Spleen (tissue), 11 donors: ENCODE measurements at regions not wholly inside any gene's neighbourhood (a gene's known extent, or its start where the extent isn't known, plus 50 kb on each side); places are given as distances from the start of the nearest gene placed in this dataset.
A peak's percentile ranks its signal among the peaks of the same experiment; 100 is the strongest.

Experiments
- DNase-seq: peaks from one replicate; pipeline ENCODE4 v3.0.0-alpha.2; 2020
- H3K27ac ChIP-seq, 8 donors: fragments of 200-600 bp; sonication (generic) in 7 of 8; 1 replicate in 4 of 8; 2 replicates in 4 of 8; pipeline versions ENCODE4 v1.5.0 to v1.8.0; 2016 to 2021; ENCODE audit warnings: inconsistent platforms in 4 of 8, mild to moderate bottlenecking in 4 of 8, moderate library complexity in 1 of 8
- H3K27me3 ChIP-seq, 7 donors: fragments of 200-600 bp; sonication (generic) in 6 of 7; replicated peaks in 1 of 7; 1 replicate in 4 of 7; 2 replicates in 3 of 7; pipeline versions ENCODE4 v1.5.0 to v1.8.0; 2016 to 2021; ENCODE audit warnings: inconsistent platforms in 3 of 7, mild to moderate bottlenecking in 1 of 7
- H3K36me3 ChIP-seq, 6 donors: fragments of 200-600 bp; sonication (generic) in 5 of 6; 1 replicate in 4 of 6; 2 replicates in 2 of 6; pipeline versions ENCODE4 v1.5.0 to v1.8.0; 2016 to 2021; ENCODE audit warnings: inconsistent platforms in 2 of 6
- H3K4me1 ChIP-seq, 6 donors: fragments of 200-600 bp; sonication (generic) in 5 of 6; 1 replicate in 3 of 6; 2 replicates in 3 of 6; pipeline versions ENCODE4 v1.5.0 to v1.8.0; 2016 to 2021; ENCODE audit warnings: inconsistent platforms in 3 of 6
- H3K4me3 ChIP-seq, 8 donors: fragments of 200-600 bp; sonication (generic) in 7 of 8; 1 replicate in 4 of 8; 2 replicates in 4 of 8; pipeline versions ENCODE4 v1.5.0 to v1.8.0; 2016 to 2021; ENCODE audit warnings: inconsistent platforms in 4 of 8, mild to moderate bottlenecking in 4 of 8, moderate library complexity in 2 of 8
- H3K9me3 ChIP-seq, 8 donors: fragments of 200-600 bp; sonication (generic) in 7 of 8; 1 replicate in 4 of 8; 2 replicates in 4 of 8; pipeline versions ENCODE4 v1.5.0 to v1.8.0; 2016 to 2021; ENCODE audit warnings: inconsistent platforms in 4 of 8
- POLR2A ChIP-seq, 3 donors: fragments of 450-650 bp; IDR thresholded peaks; one replicate each; pipeline ENCODE4 v1.5.1; 2017; ENCODE audit warnings: antibody characterized with exemption in 3 of 3, mild to moderate bottlenecking in 1 of 3
- POLR2AphosphoS5 ChIP-seq, 3 donors: sonication (generic); formaldehyde crosslinking; IDR thresholded peaks; one replicate each; pipeline ENCODE4 v1.5.1; 2017; ENCODE audit warnings: antibody characterized with exemption in 3 of 3
- WGBS, 5 donors: extraction: QIAGEN DNeasy Blood & Tissue Kit in 3 of 5; methylation state at CpG; one replicate each; pipeline versions ENCODE4 v1.1.5 to v1.1.7; 2013 to 2018; 5-methylcytosine and 5-hydroxymethylcytosine counted together
- intact Hi-C: fragments of 100-400 bp; cut with DNase I; formaldehyde crosslinking; loops from one replicate; pipeline ENCODE4 v1.15.0; 2023; ENCODE audit warnings: low total_unique reads
- TF ChIP-seq, protein P1 (sequence below), 11 experiments: fragments of 200-600 bp in 7 of 11; fragments of 450-650 bp in 4 of 11; sonication (generic) in 4 of 11; IDR thresholded peaks in 8 of 11; conservative IDR thresholded peaks in 3 of 11; 1 replicate in 7 of 11; 2 replicates in 4 of 11; pipeline versions ENCODE4 v1.4.0 to v1.8.0; 2016 to 2021; ENCODE audit warnings: antibody characterized with exemption in 11 of 11, inconsistent platforms in 4 of 11, mild to moderate bottlenecking in 1 of 11
- donor health status: healthy with polysubstance abuse.
- donor health status: DM: no; HTN: no; CAD: no; lungs with moderate emphysema.
- donor health status: DM: no; HTN: no; CAD: no.
- donor health status: Bipolar disorder and iron deficiency.
- donor health status: healthy.
- donor health status: DM: no; HTN: no; CAD: no.
- donor health status: DM: yes; HTN: yes; CAD: no.

DNA sequence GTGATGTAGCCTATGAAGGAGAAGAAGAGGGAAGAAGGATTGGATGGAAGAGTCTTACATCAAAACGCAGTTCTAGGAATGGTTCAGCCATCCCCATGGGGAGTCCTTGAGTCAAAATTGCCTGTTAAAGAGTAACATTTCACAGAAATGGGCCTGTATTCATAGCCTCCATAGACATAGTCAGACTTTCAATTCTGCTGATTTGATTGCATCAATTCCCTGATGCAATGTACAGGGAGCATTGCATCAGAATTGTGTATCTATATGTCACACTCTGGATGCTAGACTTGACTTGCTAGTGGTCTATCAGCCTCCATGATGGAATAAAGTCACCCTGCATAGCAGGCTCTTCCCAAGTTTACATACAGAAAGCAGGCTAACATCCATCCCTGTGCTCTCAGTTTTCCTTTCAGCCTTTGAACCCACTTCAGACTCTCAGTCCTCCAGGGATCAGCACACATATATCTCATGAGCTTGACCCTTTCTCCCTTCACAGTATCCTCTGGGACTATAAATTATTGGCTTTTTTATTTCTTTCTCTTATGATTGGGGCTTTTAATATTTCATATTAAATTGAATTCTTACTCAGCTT, 1111.7 kb upstream of the B3GALT2 start:
- WGBS, 5 donors, result 85 to 96% (median 94%) methylated on average over 1 of the region's 1 CpG
- intact Hi-C loops, result loop anchor here (10.0 kb wide), 1 partner anchor 1113 kb away; the partner anchor contains the start of gene B3GALT2

DNA sequence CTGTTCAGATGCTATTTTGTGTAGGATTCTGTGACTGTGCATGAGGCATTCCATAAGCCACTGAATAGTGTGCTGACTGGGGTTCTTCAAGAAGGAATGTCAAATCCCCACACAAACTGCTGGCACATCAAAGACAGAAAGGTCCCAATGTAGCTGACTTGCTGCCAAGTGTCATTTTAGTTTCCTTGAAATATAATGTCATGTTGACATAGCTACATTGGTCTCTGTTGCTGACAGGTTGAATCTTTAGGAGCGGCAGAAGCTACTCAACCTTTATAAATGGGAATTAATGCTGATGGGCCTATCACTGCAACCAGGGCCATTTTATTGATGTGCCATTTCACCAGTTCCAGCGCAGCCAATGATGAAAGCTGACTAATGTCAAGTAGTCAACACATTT, 1110.7 kb upstream of the B3GALT2 start:
- Histone ChIP-seq H3K27me3 (no peaks in the 10 kb centered on the region), H3K9me3 (no peaks in the 10 kb centered on the region), H3K4me3 (no peak overlapping the region), H3K36me3 (no peaks in the 10 kb centered on the region), H3K4me1 (peaks cover 0 to 4% (median 0%) of the 10 kb centered on the region in 6 donors), H3K27ac (no peak overlapping the region)
- intact Hi-C loops, result loop anchor here (10.0 kb wide), 1 partner anchor 1112 kb away; the partner anchor contains the start of gene B3GALT2
- no peak for DNase-seq
- WGBS, 5 donors, result 91 to 98% (median 96%) methylated on average over 2 of the region's 2 CpGs
- TF ChIP-seq, protein P1, sequence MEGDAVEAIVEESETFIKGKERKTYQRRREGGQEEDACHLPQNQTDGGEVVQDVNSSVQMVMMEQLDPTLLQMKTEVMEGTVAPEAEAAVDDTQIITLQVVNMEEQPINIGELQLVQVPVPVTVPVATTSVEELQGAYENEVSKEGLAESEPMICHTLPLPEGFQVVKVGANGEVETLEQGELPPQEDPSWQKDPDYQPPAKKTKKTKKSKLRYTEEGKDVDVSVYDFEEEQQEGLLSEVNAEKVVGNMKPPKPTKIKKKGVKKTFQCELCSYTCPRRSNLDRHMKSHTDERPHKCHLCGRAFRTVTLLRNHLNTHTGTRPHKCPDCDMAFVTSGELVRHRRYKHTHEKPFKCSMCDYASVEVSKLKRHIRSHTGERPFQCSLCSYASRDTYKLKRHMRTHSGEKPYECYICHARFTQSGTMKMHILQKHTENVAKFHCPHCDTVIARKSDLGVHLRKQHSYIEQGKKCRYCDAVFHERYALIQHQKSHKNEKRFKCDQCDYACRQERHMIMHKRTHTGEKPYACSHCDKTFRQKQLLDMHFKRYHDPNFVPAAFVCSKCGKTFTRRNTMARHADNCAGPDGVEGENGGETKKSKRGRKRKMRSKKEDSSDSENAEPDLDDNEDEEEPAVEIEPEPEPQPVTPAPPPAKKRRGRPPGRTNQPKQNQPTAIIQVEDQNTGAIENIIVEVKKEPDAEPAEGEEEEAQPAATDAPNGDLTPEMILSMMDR (IDR thresholded peaks at IDR 0.05 in 8 of 11, conservative IDR thresholded peaks at IDR 0.05 in 3 of 11), result no peak
- TF ChIP-seq POLR2AphosphoS5 (IDR thresholded peaks at IDR 0.05), result no peak
- TF ChIP-seq POLR2A (IDR thresholded peaks at IDR 0.05), result no peak

More for the DNA sequence above, 1111.7 kb upstream of the B3GALT2 start:
- Histone ChIP-seq H3K9me3 (no peaks in the 10 kb centered on the region), H3K27me3 (no peaks in the 10 kb centered on the region), H3K4me1 (peaks cover 0 to 4% (median 0%) of the 10 kb centered on the region in 6 donors), H3K4me3 (no peak overlapping the region), H3K36me3 (no peaks in the 10 kb centered on the region), H3K27ac (no peak overlapping the region)
- DNase-seq, result no peak
- TF ChIP-seq POLR2A (IDR thresholded peaks at IDR 0.05) (no peak), POLR2AphosphoS5 (IDR thresholded peaks at IDR 0.05) (no peak)

DNA sequence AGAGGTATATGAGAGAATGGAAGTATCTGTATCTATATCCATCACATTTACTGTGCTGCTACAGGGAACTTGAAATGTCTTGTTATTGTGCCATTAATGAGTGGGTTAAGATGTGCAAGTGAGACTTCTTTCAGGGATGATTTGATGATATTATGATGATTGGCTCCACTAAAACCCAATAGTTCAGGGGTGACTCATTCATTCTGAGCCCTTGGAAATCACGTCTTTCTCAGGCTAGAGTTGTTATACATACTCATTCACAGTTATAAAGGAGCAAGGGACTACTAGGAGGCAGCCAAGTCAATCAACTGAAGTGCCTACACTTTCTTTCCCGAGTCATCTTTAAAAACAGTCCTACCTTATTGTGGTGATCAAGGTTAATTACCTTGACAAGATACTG, 1109.8 kb upstream of the B3GALT2 start:
- TF ChIP-seq POLR2A (IDR thresholded peaks at IDR 0.05) (no peak), POLR2AphosphoS5 (IDR thresholded peaks at IDR 0.05) (no peak)
- TF ChIP-seq, protein P1 (IDR thresholded peaks at IDR 0.05 in 8 of 11, conservative IDR thresholded peaks at IDR 0.05 in 3 of 11), result no peak
- DNase-seq, result no peak
- intact Hi-C loops, result loop anchor here (10.0 kb wide), 1 partner anchor 1111 kb away; the partner anchor contains the start of gene B3GALT2
- Histone ChIP-seq H3K4me1 (peaks cover 0 to 4% (median 0%) of the 10 kb centered on the region in 6 donors), H3K27ac (no peak overlapping the region), H3K4me3 (no peak overlapping the region), H3K27me3 (no peaks in the 10 kb centered on the region), H3K9me3 (no peaks in the 10 kb centered on the region), H3K36me3 (no peaks in the 10 kb centered on the region)
- WGBS, 5 donors, result 52 to 83% (median 75%) methylated on average over 2 of the region's 2 CpGs

DNA sequence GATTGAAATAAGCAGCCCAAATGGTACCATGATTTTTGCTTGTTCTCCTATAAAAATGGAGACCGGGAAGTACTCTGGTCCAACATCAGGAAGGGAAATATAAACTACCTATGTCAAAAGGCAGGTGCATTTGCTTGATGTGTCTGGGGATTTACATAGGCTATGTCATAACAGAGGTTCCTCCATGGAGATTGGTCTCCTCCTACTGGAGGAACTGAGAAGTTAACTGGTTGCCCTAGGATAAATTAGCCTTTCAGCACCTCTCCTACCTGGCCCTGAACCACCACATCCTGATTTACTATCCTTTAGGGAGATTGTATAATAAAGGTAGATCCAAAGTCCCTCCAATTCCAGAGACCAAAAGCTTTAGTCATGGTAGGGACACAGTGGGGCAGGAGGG, 1109.3 kb upstream of the B3GALT2 start:
- intact Hi-C loops, result loop anchor here (10.0 kb wide), 1 partner anchor 1111 kb away; the partner anchor contains the start of gene B3GALT2
- H3K27me3 ChIP-seq, result no peaks in the 10 kb centered on the region
- H3K4me3 ChIP-seq, result no peak overlapping the region
- DNase-seq, result no peak
- no peaks in the 10 kb centered on the region for H3K36me3 ChIP-seq
- WGBS, 5 donors, result 9 to 35% (median 23%) methylated on average over 1 of the region's 1 CpG
- no peak overlapping the region for H3K27ac ChIP-seq
- TF ChIP-seq, protein P1 (IDR thresholded peaks at IDR 0.05 in 8 of 11, conservative IDR thresholded peaks at IDR 0.05 in 3 of 11), result peak; percentile 15 to 70 (median 56)
- TF ChIP-seq POLR2AphosphoS5 (IDR thresholded peaks at IDR 0.05), result no peak
- H3K4me1 ChIP-seq, result peaks cover 0 to 4% (median 0%) of the 10 kb centered on the region in 6 donors
- H3K9me3 ChIP-seq, result no peaks in the 10 kb centered on the region
